GM21825 (cell line): ENCODE measurements at regions not wholly inside any gene's neighbourhood (a gene's known extent, or its start where the extent isn't known, plus 50 kb on each side); places are given as distances from the start of the nearest gene placed in this dataset.
"Not testable (repeated sequence)": the region's sequence is repeated elsewhere in the genome, so short reads cannot be mapped to it uniquely, and the experiment has no call there.

Experiments
- ATAC-seq: cut with Tn5 transposase; IDR thresholded peaks from one replicate; pipeline ENCODE4 v1.9.1; 2021; ENCODE audit warnings: mild to moderate bottlenecking, moderate library complexity; ENCODE audit not compliant: unreplicated experiment

GRCh38 chr12:88743946-88744685 is 163.8 kb upstream of the KITLG start:
- ATAC-seq, result no peak

DNA sequence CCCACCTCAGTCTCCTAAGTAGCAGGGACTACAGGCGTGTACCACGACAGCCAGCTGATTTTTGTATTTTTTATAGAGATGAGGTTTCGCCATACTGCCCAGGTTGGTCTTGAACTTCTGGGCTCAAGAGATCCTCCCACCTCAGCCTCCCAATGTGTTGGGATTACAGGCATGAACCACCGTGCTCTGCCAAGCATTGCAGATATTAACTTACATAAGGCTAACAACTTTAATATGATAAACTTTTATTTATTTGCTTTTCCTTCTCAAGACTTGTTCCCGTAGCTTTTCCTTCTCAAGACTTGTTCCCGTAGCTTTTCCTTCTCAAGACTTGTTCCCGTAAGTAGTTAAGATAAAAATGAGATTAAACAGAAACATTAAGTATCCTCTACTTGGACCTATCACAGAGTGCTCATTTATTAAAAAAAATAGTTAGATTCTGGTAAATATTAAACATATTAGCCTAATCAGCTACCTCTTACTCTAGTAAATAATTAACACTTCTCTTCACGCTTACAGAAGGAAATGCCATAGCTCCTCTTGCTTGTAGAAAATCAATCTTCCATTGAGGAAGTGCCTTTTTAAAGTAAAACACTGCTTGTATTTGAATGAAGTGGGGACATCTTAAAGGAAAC is 157.7 kb upstream of the KITLG start:
- no peak for ATAC-seq

- no peak for ATAC-seq
Measured at GRCh38 chr12:88736031-88736430, 155.8 kb upstream of the KITLG start.

DNA sequence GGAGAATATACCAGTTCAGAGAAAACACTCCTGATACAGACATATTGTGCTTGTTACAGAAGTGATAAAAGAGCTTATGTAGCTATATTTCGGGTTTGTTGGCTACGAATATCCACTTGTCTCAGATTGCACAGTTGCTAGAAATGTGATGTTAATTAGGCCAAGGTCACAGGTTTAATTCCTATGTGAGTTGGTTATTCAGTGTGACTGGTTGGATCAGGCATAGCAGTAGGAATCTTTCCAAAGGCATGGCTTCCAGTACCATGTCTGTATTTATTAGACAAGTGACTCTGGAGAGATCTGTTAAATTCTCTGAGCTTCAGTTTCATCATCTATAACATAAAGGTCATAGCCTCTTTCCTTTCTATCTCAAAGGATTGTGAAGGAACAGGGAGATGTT is 152.7 kb upstream of the KITLG start:
- no peak for ATAC-seq

GRCh38 chr12:88729196-88729595 is 148.9 kb upstream of the KITLG start:
- ATAC-seq, result no peak

GRCh38 chr12:88726806-88727720 is 146.8 kb upstream of the KITLG start:
- no peak for ATAC-seq

DNA sequence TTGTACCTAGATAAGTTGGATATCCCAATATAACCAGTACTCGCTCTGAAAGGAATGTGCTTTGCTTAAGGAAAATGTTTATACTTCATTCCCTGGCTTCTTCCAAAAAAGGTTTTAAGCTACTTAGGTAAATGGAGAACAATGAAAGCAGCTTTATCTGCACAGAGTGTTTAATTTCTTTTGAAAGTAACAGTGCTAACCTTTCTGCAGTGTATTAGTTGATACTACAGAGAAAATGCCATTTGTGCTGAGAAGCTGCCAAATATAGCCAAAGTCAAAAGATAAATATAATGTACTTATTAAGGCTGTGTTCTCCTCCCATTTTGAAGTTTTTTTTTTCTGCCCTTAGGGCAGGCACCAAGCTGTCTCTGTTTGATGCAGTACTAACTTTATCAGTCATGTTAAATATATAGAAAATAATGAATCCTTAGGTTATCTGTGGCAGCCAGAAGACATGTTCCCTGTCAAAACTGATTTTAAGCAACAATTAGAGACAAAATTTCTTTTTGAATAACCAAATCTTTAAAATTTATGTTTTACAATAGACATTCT is 145.4 kb upstream of the KITLG start:
- no peak for ATAC-seq

- no peak for ATAC-seq
Measured at GRCh38 chr12:88723219-88723618, 142.9 kb upstream of the KITLG start.

DNA sequence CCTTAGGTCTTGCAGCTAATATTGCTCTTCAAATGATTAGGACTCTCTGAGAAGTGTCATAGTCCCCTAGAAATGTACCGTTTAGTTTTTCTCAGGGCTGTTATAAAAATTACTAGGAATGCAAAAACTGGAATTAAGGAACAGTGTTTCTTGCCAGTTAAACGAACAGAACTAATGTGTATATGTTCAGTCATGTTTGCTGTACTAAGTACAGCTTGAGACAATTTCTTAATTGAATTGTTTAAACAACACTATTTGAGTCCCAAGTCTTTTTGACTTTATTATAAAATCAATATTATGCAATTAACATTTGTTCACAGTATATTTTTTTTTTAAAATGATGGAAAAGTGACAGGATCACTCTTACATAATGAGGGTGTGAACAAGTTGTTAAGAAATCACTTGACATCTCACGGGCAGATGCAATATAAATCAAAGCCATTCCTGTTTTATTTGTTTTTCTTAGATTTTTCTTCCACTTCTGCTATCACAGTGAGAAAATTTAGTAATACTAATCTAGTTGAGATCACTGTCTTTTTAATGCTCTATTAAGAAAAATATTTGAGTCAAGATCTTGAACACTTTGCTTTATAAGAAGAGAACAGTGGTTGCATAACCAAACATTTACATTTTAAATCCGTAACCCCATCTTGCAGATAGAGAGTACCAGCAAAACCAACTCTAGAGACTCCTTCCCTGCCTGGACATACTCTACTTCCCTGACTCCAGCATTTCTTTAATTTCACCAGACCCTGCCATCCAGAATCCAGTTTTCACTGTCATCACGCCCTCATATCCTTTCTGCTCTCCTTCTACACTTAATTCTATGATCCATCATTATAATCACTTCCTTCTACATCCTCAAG is 140.7 kb upstream of the KITLG start:
- no peak for ATAC-seq

DNA sequence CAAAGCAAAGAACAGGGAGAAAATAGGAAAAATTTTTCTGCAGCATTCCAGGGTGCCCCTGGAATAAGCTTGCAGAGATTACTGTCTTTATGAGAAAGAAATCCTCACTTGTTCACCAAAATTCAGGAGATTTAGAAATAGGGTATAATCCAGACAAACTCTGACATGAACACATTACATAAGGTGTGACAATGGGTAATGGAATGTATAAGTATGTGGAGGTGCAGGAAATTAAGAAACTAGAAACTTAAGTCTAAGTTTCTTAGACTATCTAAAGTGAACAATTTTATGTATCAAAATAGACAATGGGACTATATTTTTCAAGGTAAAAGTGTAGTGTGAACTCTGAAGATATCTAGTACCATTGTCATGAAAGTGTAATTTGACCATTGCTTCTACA is 140.0 kb upstream of the KITLG start:
- no peak for ATAC-seq

DNA sequence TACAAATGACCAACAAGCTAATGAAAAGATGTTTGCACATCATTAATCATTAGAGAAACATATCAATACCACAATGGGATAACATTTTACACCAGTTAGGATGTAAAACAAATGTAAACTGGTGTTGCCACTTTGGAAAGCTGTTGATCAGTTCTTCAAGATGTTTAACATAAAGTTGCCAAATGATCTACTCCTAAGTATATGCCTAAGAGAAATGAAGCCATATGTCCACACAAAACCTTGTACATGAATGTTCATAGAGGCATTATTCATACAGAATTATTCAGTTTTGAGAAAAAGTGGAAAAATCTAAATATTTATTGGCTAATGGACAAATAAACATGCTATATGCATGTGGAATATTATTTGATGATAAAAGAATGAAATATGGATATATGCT is 136.9 kb upstream of the KITLG start:
- ATAC-seq, result no peak

DNA sequence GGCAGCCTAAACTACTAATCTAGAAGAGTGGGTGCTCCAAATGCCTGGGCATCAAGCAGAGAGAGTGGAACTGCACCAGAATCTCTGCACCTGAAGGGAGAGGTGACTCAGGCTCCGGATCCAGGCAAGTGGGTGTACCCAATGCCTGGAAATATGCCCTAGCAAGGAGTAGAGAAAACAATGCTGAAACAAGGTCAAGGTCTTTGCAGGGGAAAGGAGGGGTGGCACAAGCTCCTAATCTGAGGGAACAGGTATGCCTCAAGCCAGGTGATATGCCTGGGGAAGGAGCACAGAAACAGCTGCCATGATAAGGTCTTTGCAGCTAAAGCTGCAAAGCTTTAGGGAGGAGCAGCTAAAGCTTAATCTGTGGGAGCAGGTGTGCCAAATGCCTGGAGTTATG is 136.0 kb upstream of the KITLG start:
- no peak for ATAC-seq

DNA sequence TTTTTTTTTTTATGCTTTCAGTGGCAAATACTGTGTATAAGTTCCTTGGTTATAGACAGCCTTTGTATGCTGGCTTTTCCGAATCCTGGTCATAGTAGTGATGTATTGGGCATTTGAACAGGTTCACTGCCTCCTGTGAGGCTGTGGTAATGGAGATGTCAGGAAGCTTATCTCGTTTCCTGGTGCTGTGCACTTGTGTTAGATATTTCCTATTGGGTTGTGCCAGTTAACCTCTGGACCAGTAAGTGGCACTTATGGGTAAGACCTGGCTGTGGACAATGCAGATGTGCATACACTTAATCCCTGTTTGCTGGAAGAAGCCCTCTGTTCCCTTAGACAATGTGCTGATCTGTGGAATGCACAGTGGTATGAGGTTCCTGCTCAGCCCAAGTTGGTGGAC is 135.4 kb upstream of the KITLG start:
- no peak for ATAC-seq

DNA sequence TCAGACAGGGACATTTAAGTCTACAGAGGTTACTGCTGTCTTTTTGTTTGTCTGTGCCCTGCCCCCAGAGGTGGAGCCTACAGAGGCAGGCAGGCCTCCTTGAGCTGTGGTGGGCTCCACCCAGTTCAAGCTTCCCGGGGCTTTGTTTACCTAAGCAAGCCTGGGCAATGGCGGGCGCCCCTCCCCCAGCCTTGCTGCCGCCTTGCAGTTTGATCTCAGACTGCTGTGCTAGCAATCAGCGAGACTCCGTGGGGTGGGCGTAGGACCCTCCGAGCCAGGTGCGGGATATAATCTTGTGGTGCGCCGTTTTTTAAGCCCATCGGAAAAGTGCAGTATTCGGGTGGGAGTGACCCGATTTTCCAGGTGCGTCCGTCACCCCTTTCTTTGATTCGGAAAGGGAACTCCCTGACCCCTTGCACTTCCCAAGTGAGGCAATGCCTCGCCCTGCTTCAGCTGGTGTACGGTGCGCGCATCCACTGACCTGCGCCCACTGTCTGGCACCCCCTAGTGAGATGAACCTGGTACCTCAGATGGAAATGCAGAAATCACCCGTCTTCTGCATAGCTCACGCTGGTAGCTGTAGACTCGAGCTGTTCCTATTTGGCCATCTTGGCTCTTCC is 134.1 kb upstream of the KITLG start:
- ATAC-seq, result not testable (repeated sequence)

DNA sequence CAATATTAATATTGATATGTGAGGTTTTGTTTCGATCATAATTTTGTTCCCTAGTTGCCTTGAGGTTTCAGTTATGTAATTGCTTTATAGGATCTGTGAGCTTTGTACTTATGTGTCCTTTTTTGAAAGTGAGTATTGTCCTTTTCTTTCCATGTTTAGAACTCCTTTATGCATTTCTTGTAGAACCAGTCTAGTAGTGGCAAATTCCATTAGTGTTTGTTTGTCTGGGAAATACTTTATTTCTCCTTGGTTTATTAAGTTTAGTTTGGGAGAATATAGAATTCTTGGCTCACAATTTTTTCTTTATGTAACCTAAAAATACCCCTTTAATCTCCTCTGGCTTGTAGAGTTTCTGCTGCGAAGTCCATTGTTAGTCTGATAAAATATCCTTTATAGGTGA is 127.5 kb upstream of the KITLG start:
- no peak for ATAC-seq

DNA sequence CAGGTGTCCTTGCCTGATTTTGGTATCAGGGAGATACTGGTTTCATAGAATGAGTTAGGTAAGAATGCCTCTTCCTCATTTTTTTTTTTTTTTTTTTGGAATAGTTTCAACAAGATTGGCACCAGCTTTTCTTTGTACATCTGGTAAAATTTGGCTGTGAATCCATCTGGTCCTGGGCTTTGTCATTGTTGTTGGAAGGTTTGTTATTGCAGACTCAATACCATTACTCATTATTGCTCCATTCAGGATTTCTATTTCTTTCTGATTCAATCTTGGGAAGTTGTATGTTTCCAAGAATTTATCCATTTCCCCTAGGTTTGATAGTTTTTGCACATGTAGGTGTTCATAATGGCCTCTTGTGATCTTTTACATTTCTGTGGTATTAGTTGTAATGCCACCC is 126.0 kb upstream of the KITLG start:
- ATAC-seq, result no peak

DNA sequence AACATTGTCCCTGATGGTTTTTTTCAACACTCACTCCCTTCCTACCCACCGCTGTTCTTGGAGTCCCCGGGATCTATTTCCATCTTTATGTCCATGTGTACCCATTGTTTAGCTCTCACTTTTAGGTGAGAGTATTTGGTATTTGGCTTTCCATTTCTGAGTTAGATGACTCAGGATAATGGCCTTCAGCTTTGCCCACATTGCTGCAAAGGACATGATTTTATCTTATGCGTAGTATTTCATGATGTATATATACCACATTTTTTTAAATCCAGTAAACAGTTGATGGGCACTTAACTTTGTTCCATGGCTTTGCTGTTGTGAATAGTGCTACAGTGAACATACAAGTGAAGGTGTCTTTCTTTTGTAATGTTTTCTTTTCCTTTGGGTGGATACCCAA is 123.5 kb upstream of the KITLG start:
- no peak for ATAC-seq

- no peak for ATAC-seq
Measured at GRCh38 chr12:88698471-88698870, 118.2 kb upstream of the KITLG start.

GRCh38 chr12:88693837-88694445 is 113.7 kb upstream of the KITLG start:
- ATAC-seq, result no peak

DNA sequence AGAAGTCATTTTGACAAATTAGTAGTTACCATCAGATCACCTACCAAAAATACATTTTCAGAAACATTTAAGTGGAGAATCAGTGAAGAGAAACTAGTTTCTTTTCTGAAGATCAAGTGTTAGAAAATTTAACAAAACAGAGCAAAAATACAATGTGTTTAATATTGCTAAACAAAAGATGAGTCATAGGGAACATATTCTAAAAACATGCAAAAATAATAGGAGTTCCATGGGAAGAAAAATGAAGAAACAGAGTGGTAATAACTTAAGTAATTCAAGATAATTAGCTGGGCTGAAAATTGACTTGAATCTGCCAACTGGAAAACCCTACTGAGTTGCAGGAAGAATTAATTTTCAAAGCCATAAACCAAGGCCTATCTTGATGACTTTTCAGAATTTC is 111.5 kb upstream of the KITLG start:
- ATAC-seq, result no peak
